ENCODE measurements at regions not wholly inside any gene's neighbourhood (a gene's known extent, or its start where the extent isn't known, plus 50 kb on each side); places are given as distances from the start of the nearest gene placed in this dataset.

- no peak overlapping the region for H3K4me3 ChIP-seq (ENCODE audit: insufficient read depth, low read length)
- H3K4me2 ChIP-seq (ENCODE audit: insufficient read depth, low read length): no peak overlapping the region
- TF ChIP-seq CTCF (IDR thresholded peaks at IDR 0.05; ENCODE audit: extremely low read depth, low read depth, low read length): no peak
- peaks cover 5% of the 10 kb centered on the region for H3K27me3 ChIP-seq (ENCODE audit: insufficient read depth, low read length)
- H3K36me3 ChIP-seq (ENCODE audit: insufficient read depth, low read length): no peaks in the 10 kb centered on the region
- no peaks in the 10 kb centered on the region for H3K79me2 ChIP-seq (ENCODE audit: insufficient read depth, low read length)
- H2AFZ ChIP-seq (ENCODE audit: low read length): no peak overlapping the region
- no peak overlapping the region for H3K27ac ChIP-seq (ENCODE audit: low read depth, low read length)
- H4K20me1 ChIP-seq (ENCODE audit: insufficient read depth, low read length): no peaks in the 10 kb centered on the region
- H3K4me1 ChIP-seq (ENCODE audit: insufficient read depth, low read length): no peaks in the 10 kb centered on the region
- DNase-seq (ENCODE audit: insufficient read length, low spot score, missing footprints): no peak
- H3K9me3 ChIP-seq (ENCODE audit: low read depth, low read length): no peaks in the 10 kb centered on the region
Observed at GRCh38 chr6:79789896-79790295, 157.5 kb downstream of the ELOVL4 start.

GRCh38 chr6:79788756-79789155, 157.6 kb downstream of the SH3BGRL2 start:
- no peak for TF ChIP-seq CTCF (IDR thresholded peaks at IDR 0.05; ENCODE audit: extremely low read depth, low read depth, low read length)
- no peak overlapping the region for H3K4me3 ChIP-seq (ENCODE audit: insufficient read depth, low read length)
- H2AFZ ChIP-seq (ENCODE audit: low read length): no peak overlapping the region
- no peaks in the 10 kb centered on the region for H4K20me1 ChIP-seq (ENCODE audit: insufficient read depth, low read length)
- DNase-seq (ENCODE audit: insufficient read length, low spot score, missing footprints): no peak
- H3K36me3 ChIP-seq (ENCODE audit: insufficient read depth, low read length): no peaks in the 10 kb centered on the region
- no peaks in the 10 kb centered on the region for H3K79me2 ChIP-seq (ENCODE audit: insufficient read depth, low read length)
- no peak overlapping the region for H3K4me2 ChIP-seq (ENCODE audit: insufficient read depth, low read length)
- peaks cover 5% of the 10 kb centered on the region for H3K27me3 ChIP-seq (ENCODE audit: insufficient read depth, low read length)
- no peaks in the 10 kb centered on the region for H3K9me3 ChIP-seq (ENCODE audit: low read depth, low read length)
- H3K4me1 ChIP-seq (ENCODE audit: insufficient read depth, low read length): no peaks in the 10 kb centered on the region
- H3K27ac ChIP-seq (ENCODE audit: low read depth, low read length): no peak overlapping the region

GRCh38 chr6:79787626-79788025, 156.5 kb downstream of the SH3BGRL2 start:
- Histone ChIP-seq H4K20me1 (ENCODE audit: insufficient read depth, low read length) (no peaks in the 10 kb centered on the region), H3K36me3 (ENCODE audit: insufficient read depth, low read length) (no peaks in the 10 kb centered on the region), H3K27ac (ENCODE audit: low read depth, low read length) (no peak overlapping the region), H3K4me1 (ENCODE audit: insufficient read depth, low read length) (no peaks in the 10 kb centered on the region), H3K79me2 (ENCODE audit: insufficient read depth, low read length) (no peaks in the 10 kb centered on the region), H2AFZ (ENCODE audit: low read length) (no peak overlapping the region), H3K4me2 (ENCODE audit: insufficient read depth, low read length) (no peak overlapping the region), H3K27me3 (ENCODE audit: insufficient read depth, low read length) (peaks cover 5% of the 10 kb centered on the region), H3K4me3 (ENCODE audit: insufficient read depth, low read length) (no peak overlapping the region), H3K9me3 (ENCODE audit: low read depth, low read length) (no peaks in the 10 kb centered on the region)
- no peak for TF ChIP-seq CTCF (IDR thresholded peaks at IDR 0.05; ENCODE audit: extremely low read depth, low read depth, low read length)
- DNase-seq (ENCODE audit: insufficient read length, low spot score, missing footprints): no peak

GRCh38 chr6:79784395-79784753, 153.2 kb downstream of the SH3BGRL2 start:
- Histone ChIP-seq H4K20me1 (ENCODE audit: insufficient read depth, low read length) (no peaks in the 10 kb centered on the region), H3K79me2 (ENCODE audit: insufficient read depth, low read length) (no peaks in the 10 kb centered on the region), H3K4me3 (ENCODE audit: insufficient read depth, low read length) (no peak overlapping the region), H3K27ac (ENCODE audit: low read depth, low read length) (no peak overlapping the region), H3K4me2 (ENCODE audit: insufficient read depth, low read length) (no peak overlapping the region), H3K36me3 (ENCODE audit: insufficient read depth, low read length) (no peaks in the 10 kb centered on the region), H3K9me3 (ENCODE audit: low read depth, low read length) (no peaks in the 10 kb centered on the region), H2AFZ (ENCODE audit: low read length) (no peak overlapping the region), H3K27me3 (ENCODE audit: insufficient read depth, low read length) (no peaks in the 10 kb centered on the region), H3K4me1 (ENCODE audit: insufficient read depth, low read length) (no peaks in the 10 kb centered on the region)
- DNase-seq (ENCODE audit: insufficient read length, low spot score, missing footprints): no peak
- TF ChIP-seq CTCF (IDR thresholded peaks at IDR 0.05; ENCODE audit: extremely low read depth, low read depth, low read length): no peak

All from osteoblast (primary cell).